B cell (primary cell): ENCODE measurements at regions not wholly inside any gene's neighbourhood (a gene's known extent, or its start where the extent isn't known, plus 50 kb on each side); places are given as distances from the start of the nearest gene placed in this dataset.

Experiments used
- ATAC-seq: fragments of 200-7000 bp; cut with Tn5 transposase; one replicate; pipeline ENCODE4 v1.10.0; 2021; ENCODE audit warnings: low read depth, mild to moderate bottlenecking, moderate number of reproducible peaks, moderate library complexity
- CTCF ChIA-PET: fragments of 350-600 bp; sonication (Branson Sonifier 250); formaldehyde crosslinking; loops from one replicate; lab custom pipeline; 2021; ENCODE audit warnings: antibody characterized with exemption, inconsistent platforms; lab: Charles Lee
- POLR2A ChIA-PET: fragments of 350-600 bp; sonication (Branson Sonifier 250); formaldehyde crosslinking; loops from one replicate; lab custom pipeline; 2021; ENCODE audit warnings: antibody characterized with exemption; lab: Charles Lee
- DNase-seq: peaks from one replicate; pipeline ENCODE4 v3.0.0; 2013
- H2AFZ ChIP-seq: 2 replicates; pipeline ENCODE4 v1.6.1; 2012; ENCODE audit warnings: mild to moderate bottlenecking, low read depth, low read length; ENCODE audit not compliant: insufficient read depth, poor library complexity, severe bottlenecking
- H3K27ac ChIP-seq, 2 donors: 1 replicate in 1 of 2; 2 replicates in 1 of 2; pipeline ENCODE4 v1.5.1; 2012 to 2013; ENCODE audit warnings: low read length in 2 of 2, mild to moderate bottlenecking in 2 of 2, moderate library complexity in 1 of 2
- H3K27me3 ChIP-seq, 4 experiments: fragments of 200-600 bp in 1 of 4; sonication (generic) in 1 of 4; replicated peaks in 1 of 4; 1 replicate in 2 of 4; 2 replicates in 2 of 4; pipeline versions ENCODE4 v1.6.1 to v1.7.0; 2013 to 2016; ENCODE audit warnings: low read length in 3 of 4, mild to moderate bottlenecking in 2 of 4, mixed read lengths in 1 of 4, moderate library complexity in 1 of 4; ENCODE audit not compliant: insufficient read depth in 4 of 4, control insufficient read depth in 3 of 4; ENCODE audit errors: control extremely low read depth in 1 of 4
- H3K36me3 ChIP-seq, 2 experiments: replicated peaks in 1 of 2; 1 replicate in 1 of 2; 2 replicates in 1 of 2; pipeline versions ENCODE4 v1.6.1 to v1.7.1; 2013; ENCODE audit warnings: low read length in 1 of 2; ENCODE audit not compliant: insufficient read depth in 2 of 2, control insufficient read depth in 1 of 2; ENCODE audit errors: control extremely low read depth in 1 of 2, extremely low read depth in 1 of 2
- H3K4me1 ChIP-seq, 2 donors: fragments of 200-600 bp in 1 of 2; sonication (generic) in 1 of 2; 1 replicate in 1 of 2; 2 replicates in 1 of 2; pipeline versions ENCODE4 v1.5.1 to v1.6.1; 2013 to 2017; ENCODE audit warnings: low read length in 2 of 2; ENCODE audit not compliant: control insufficient read depth in 2 of 2, insufficient read depth in 2 of 2
- H3K4me2 ChIP-seq: replicated peaks from 2 replicates; pipeline ENCODE3; 2012; ENCODE audit warnings: mild to moderate bottlenecking, low read depth, low read length; ENCODE audit not compliant: poor library complexity, severe bottlenecking
- H3K4me3 ChIP-seq, 5 experiments: fragments of 200-600 bp in 1 of 5; sonication (generic) in 1 of 5; 1 replicate in 3 of 5; 2 replicates in 2 of 5; pipeline versions ENCODE4 v1.5.1 to v1.7.0; 2011 to 2016; ENCODE audit warnings: low read length in 4 of 5, mild to moderate bottlenecking in 4 of 5, low read depth in 2 of 5, control low read depth in 1 of 5, moderate library complexity in 1 of 5; ENCODE audit not compliant: insufficient read depth in 1 of 5; ENCODE audit errors: control extremely low read depth in 1 of 5, extremely low read depth in 1 of 5
- H3K79me2 ChIP-seq: fragments of 200-600 bp; sonication (generic); one replicate; pipeline ENCODE4 v1.6.0; 2016; ENCODE audit warnings: low read length; ENCODE audit not compliant: control insufficient read depth, insufficient read depth
- H3K9ac ChIP-seq: fragments of 200-600 bp; sonication (generic); 2 replicates; pipeline ENCODE4 v1.6.1; 2017; ENCODE audit warnings: mild to moderate bottlenecking, low read length, moderate library complexity
- H3K9me3 ChIP-seq, 3 donors: one replicate each; pipeline versions ENCODE4 v1.6.1 to v1.7.1; 2013; ENCODE audit warnings: low read length in 2 of 3; ENCODE audit not compliant: control insufficient read depth in 2 of 3, insufficient read depth in 1 of 3; ENCODE audit errors: control extremely low read depth in 1 of 3
- H4K20me1 ChIP-seq: 2 replicates; pipeline ENCODE4 v1.6.0; 2012; ENCODE audit warnings: mild to moderate bottlenecking, low read length; ENCODE audit not compliant: insufficient read depth, control insufficient read depth, poor library complexity, severe bottlenecking
- H3K27ac Mint-ChIP-seq: one replicate; pipeline ENCODE4 v1.8.0; 2021; ENCODE audit warnings: mixed read lengths
- H3K27me3 Mint-ChIP-seq: one replicate; pipeline ENCODE4 v1.8.0; 2021; ENCODE audit warnings: mixed read lengths
- H3K4me1 Mint-ChIP-seq: one replicate; pipeline ENCODE4 v1.8.0; 2021; ENCODE audit warnings: mixed read lengths
- H3K4me3 Mint-ChIP-seq: one replicate; pipeline ENCODE4 v1.8.0; 2021; ENCODE audit warnings: mixed read lengths
- H3K9me3 Mint-ChIP-seq: one replicate; pipeline ENCODE4 v1.8.0; 2022; ENCODE audit warnings: mixed read lengths; ENCODE audit not compliant: insufficient read depth
- EZH2 ChIP-seq: IDR thresholded peaks from 2 replicates; pipeline ENCODE4 v1.6.1; 2012; ENCODE audit warnings: borderline replicate concordance, low read depth, mild to moderate bottlenecking, moderate library complexity, low read length; ENCODE audit not compliant: insufficient read depth, poor library complexity, severe bottlenecking
- WGBS: methylation state at CpG from one replicate; pipeline ENCODE4 v1.1.5; 2013; ENCODE audit warnings: missing lambda C conversion rate; ENCODE audit not compliant: insufficient coverage; 5-methylcytosine and 5-hydroxymethylcytosine counted together
- intact Hi-C: fragments of 100-400 bp; cut with micrococcal nuclease; formaldehyde crosslinking; loops from one replicate; pipeline ENCODE4 v1.10.0; 2022
- TF ChIP-seq, protein P1 (sequence below): fragments of 200-600 bp; IDR thresholded peaks from one replicate; pipeline ENCODE4 v1.8.0; 2022; ENCODE audit warnings: antibody characterized with exemption, mild to moderate bottlenecking

DNA sequence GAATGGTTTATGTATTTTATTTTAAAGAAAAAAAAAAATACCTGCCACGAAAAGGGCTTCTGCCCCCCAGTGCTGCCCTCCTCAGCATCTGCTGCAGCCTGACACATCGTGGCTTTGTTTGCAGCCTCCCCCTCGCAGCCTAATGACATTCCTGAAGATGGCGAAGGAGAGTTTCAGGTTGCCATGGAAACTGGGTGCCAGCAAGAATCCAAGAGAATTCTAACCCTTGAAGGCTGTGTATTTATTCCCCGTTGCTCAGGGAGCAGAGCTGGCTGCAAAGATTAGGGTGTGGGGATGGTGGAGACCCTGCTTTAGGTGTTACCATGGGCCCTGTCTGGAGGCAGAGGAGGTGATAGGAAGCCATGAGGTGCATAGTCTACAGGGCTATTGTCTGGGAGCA lies 126.6 kb downstream of the NSG2 start:
- Histone ChIP-seq H3K4me2 (no peak overlapping the region), H2AFZ (no peak overlapping the region), H3K9ac (no peak overlapping the region), H3K4me1 (no peaks in the 10 kb centered on the region), H3K27ac (no peak overlapping the region), H3K36me3 (no peaks in the 10 kb centered on the region), H3K4me3 (no peak overlapping the region), H3K79me2 (no peaks in the 10 kb centered on the region), H3K27me3 (peaks cover 0 to 9% (median 0%) of the 10 kb centered on the region in 4 experiments), H4K20me1 (no peaks in the 10 kb centered on the region), H3K9me3 (peaks cover 0 to 21% (median 3%) of the 10 kb centered on the region in 3 donors)
- H3K9me3 Mint-ChIP-seq: peaks cover 5% of the 10 kb centered on the region
- ChIA-PET CTCF (no interaction called here), POLR2A (no interaction called here)
- no peaks in the 10 kb centered on the region for H3K4me1 Mint-ChIP-seq
- ATAC-seq: no peak
- peaks cover 13% of the 10 kb centered on the region for H3K27me3 Mint-ChIP-seq
- H3K4me3 Mint-ChIP-seq: no peak overlapping the region
- H3K27ac Mint-ChIP-seq: no peak overlapping the region
- no peak for TF ChIP-seq EZH2
- TF ChIP-seq, protein P1, sequence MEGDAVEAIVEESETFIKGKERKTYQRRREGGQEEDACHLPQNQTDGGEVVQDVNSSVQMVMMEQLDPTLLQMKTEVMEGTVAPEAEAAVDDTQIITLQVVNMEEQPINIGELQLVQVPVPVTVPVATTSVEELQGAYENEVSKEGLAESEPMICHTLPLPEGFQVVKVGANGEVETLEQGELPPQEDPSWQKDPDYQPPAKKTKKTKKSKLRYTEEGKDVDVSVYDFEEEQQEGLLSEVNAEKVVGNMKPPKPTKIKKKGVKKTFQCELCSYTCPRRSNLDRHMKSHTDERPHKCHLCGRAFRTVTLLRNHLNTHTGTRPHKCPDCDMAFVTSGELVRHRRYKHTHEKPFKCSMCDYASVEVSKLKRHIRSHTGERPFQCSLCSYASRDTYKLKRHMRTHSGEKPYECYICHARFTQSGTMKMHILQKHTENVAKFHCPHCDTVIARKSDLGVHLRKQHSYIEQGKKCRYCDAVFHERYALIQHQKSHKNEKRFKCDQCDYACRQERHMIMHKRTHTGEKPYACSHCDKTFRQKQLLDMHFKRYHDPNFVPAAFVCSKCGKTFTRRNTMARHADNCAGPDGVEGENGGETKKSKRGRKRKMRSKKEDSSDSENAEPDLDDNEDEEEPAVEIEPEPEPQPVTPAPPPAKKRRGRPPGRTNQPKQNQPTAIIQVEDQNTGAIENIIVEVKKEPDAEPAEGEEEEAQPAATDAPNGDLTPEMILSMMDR: no peak
- WGBS: 67% methylated on average over 5 of the region's 5 CpGs
- no peak for DNase-seq
- intact Hi-C loops: no loop called here

DNA sequence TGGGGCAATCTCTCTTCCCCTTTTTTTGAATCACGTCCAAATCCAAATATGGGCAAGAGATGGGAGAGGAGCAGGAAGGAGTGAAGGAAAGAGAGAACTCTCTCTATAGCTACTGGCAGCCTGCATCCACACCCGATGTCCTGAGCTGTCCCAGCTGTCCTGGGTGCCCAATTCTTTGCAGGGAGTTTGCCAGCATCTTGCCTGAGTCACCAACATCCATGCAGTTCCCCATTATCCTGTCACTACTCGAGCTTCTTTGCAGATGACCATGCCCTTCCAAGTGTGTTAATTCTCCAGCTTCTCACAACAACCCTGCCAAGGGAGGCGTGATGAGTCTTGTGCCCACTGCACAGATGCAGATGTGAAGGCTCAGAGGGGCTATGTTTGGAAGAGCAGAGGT lies 127.1 kb downstream of the NSG2 start:
- WGBS: no CpG with 5 or more reads among the region's 4 CpGs
- no peak overlapping the region for H2AFZ ChIP-seq
- no peak overlapping the region for H3K27ac Mint-ChIP-seq

More for the DNA sequence above, 127.1 kb downstream of the NSG2 start:
- peaks cover 0 to 17% (median 3%) of the 10 kb centered on the region in 3 donors for H3K9me3 ChIP-seq
- no peaks in the 10 kb centered on the region for H3K4me1 ChIP-seq
- Mint-ChIP-seq H3K4me1 (no peaks in the 10 kb centered on the region), H3K9me3 (peaks cover 3% of the 10 kb centered on the region), H3K4me3 (no peak overlapping the region), H3K27me3 (peaks cover 13% of the 10 kb centered on the region)
- ChIA-PET POLR2A (no interaction called here), CTCF (no interaction called here)
- DNase-seq: no peak
- no peaks in the 10 kb centered on the region for H3K36me3 ChIP-seq
- no peaks in the 10 kb centered on the region for H4K20me1 ChIP-seq
- no peak overlapping the region for H3K4me3 ChIP-seq
- no peak for ATAC-seq
- no peak overlapping the region for H3K4me2 ChIP-seq
- TF ChIP-seq EZH2: no peak
- TF ChIP-seq, protein P1: no peak
- no peaks in the 10 kb centered on the region for H3K79me2 ChIP-seq
- H3K27ac ChIP-seq: no peak overlapping the region
- H3K9ac ChIP-seq: no peak overlapping the region
- intact Hi-C loops: no loop called here
- H3K27me3 ChIP-seq: peaks cover 0 to 9% (median 0%) of the 10 kb centered on the region in 4 experiments
